Keratinocyte (primary cell): ENCODE measurements at regions not wholly inside any gene's neighbourhood (a gene's known extent, or its start where the extent isn't known, plus 50 kb on each side); places are given as distances from the start of the nearest gene placed in this dataset.

Experiments used
- EZH2 ChIP-seq: IDR thresholded peaks from one replicate; pipeline ENCODE4 v1.6.1; 2012; ENCODE audit warnings: inconsistent platforms, mild to moderate bottlenecking, low read length, moderate library complexity
- TF ChIP-seq, protein P1 (sequence below), 3 experiments: IDR thresholded peaks in 1 of 3; conservative IDR thresholded peaks in 1 of 3; optimal IDR thresholded peaks in 1 of 3; 2 replicates in 2 of 3; 3 replicates in 1 of 3; pipeline versions ENCODE3 to v1.5.1; 2011; ENCODE audit warnings: low read length in 3 of 3, mild to moderate bottlenecking in 3 of 3, moderate library complexity in 2 of 3, control low read depth in 1 of 3, inconsistent platforms in 1 of 3; ENCODE audit not compliant: insufficient read depth in 2 of 3; ENCODE audit errors: extremely low read depth in 1 of 3

DNA sequence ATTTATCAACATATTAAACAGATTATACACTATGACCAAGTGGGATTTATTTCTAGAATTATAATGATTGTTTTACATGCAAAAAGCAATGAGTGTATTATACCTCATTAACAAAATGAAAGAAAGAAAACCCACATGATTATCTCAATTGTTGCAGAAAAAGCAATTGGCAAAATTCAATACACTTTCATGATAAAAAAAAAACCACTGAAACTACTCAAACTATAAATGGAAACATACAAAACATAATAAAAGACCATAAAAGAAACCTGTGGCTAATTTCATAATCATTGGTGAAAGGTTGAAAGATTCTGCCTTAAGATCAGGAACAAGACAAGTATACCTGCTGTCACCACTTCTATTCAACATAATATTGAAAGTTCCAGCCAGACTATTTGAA, 325.9 kb downstream of the AKAIN1 start:
- TF ChIP-seq, protein P1, sequence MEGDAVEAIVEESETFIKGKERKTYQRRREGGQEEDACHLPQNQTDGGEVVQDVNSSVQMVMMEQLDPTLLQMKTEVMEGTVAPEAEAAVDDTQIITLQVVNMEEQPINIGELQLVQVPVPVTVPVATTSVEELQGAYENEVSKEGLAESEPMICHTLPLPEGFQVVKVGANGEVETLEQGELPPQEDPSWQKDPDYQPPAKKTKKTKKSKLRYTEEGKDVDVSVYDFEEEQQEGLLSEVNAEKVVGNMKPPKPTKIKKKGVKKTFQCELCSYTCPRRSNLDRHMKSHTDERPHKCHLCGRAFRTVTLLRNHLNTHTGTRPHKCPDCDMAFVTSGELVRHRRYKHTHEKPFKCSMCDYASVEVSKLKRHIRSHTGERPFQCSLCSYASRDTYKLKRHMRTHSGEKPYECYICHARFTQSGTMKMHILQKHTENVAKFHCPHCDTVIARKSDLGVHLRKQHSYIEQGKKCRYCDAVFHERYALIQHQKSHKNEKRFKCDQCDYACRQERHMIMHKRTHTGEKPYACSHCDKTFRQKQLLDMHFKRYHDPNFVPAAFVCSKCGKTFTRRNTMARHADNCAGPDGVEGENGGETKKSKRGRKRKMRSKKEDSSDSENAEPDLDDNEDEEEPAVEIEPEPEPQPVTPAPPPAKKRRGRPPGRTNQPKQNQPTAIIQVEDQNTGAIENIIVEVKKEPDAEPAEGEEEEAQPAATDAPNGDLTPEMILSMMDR (optimal IDR thresholded peaks at IDR 0.05 in 1 of 3, IDR thresholded peaks at IDR 0.05 in 1 of 3, conservative IDR thresholded peaks at IDR 0.05 in 1 of 3; ENCODE audit: extremely low read depth in 1 of 3, insufficient read depth in 2 of 3, low read length in 3 of 3) = no peak
- TF ChIP-seq EZH2 = no peak
